Panc1 (cell line): ENCODE measurements at regions not wholly inside any gene's neighbourhood (a gene's known extent, or its start where the extent isn't known, plus 50 kb on each side); places are given as distances from the start of the nearest gene placed in this dataset.

ENCODE experiments used
- ATAC-seq: fragments of 200-7000 bp; cut with Tn5 transposase; 2 replicates; pipeline ENCODE4 v1.9.1; 2020; ENCODE audit warnings: mild to moderate bottlenecking, moderate library complexity
- BruUV-seq: library from RNA; stranded (reverse); fragments of 400-500 nt; replicated peaks from 2 replicates; lab custom pipeline; 2021; lab: Mats Ljungman, UMichigan
- CTCF ChIA-PET: fragments of 300-600 bp; sonication (Branson Sonifier 250); formaldehyde crosslinking; loops from one replicate; lab custom pipeline; 2022; ENCODE audit warnings: antibody characterized with exemption; lab: Charles Lee
- POLR2A ChIA-PET: fragments of 300-600 bp; sonication (Branson Sonifier 250); formaldehyde crosslinking; loops from one replicate; lab custom pipeline; 2022; ENCODE audit warnings: antibody characterized with exemption; lab: Charles Lee
- DNase-seq: peaks from one replicate; pipeline ENCODE4 v3.0.0-alpha.2; 2010; ENCODE audit warnings: low read depth, low spot score
- H3K27ac ChIP-seq: 2 replicates; pipeline ENCODE4 v1.5.1; 2011; ENCODE audit warnings: mild to moderate bottlenecking, low read length, inconsistent platforms
- H3K27me3 ChIP-seq: fragments of 200-500 bp; sonication (Bioruptor generic); 2 replicates; pipeline ENCODE4 v1.6.0; 2014; ENCODE audit warnings: low read length, inconsistent platforms; ENCODE audit not compliant: control insufficient read depth, insufficient read depth
- H3K36me3 ChIP-seq: fragments of 200-500 bp; sonication (Bioruptor generic); 2 replicates; pipeline ENCODE4 v1.5.1; 2014; ENCODE audit warnings: inconsistent platforms, mild to moderate bottlenecking, low read length, moderate library complexity; ENCODE audit not compliant: control insufficient read depth, insufficient read depth
- H3K4me1 ChIP-seq: 2 replicates; pipeline ENCODE4 v1.5.1; 2011; ENCODE audit warnings: inconsistent platforms, mild to moderate bottlenecking, low read length, moderate library complexity; ENCODE audit not compliant: control insufficient read depth, insufficient read depth
- H3K4me3 ChIP-seq, 2 experiments: 2 replicates each; pipeline ENCODE4 v1.5.1; 2011 to 2012; ENCODE audit warnings: low read depth in 2 of 2, low read length in 2 of 2, mild to moderate bottlenecking in 2 of 2, inconsistent platforms in 1 of 2, moderate library complexity in 1 of 2
- H3K9me3 ChIP-seq: fragments of 200-500 bp; sonication (Bioruptor generic); 2 replicates; pipeline ENCODE4 v1.5.1; 2014; ENCODE audit warnings: low read depth, mild to moderate bottlenecking, inconsistent platforms, low read length, moderate library complexity; ENCODE audit not compliant: control insufficient read depth, insufficient read depth
- POLR2AphosphoS5 ChIP-seq: IDR thresholded peaks from 2 replicates; pipeline ENCODE4 v1.6.1; 2012; ENCODE audit warnings: mild to moderate bottlenecking, low read depth, low read length, moderate library complexity
- SIN3A ChIP-seq: IDR thresholded peaks from 2 replicates; pipeline ENCODE4 v1.6.1; 2012; ENCODE audit warnings: low read depth, mild to moderate bottlenecking, low read length, moderate library complexity, borderline replicate concordance; ENCODE audit not compliant: insufficient read depth
- TCF7L2 ChIP-seq: IDR thresholded peaks from 2 replicates; pipeline ENCODE4 v1.6.1; 2011; ENCODE audit warnings: mild to moderate bottlenecking, low read depth, low read length, inconsistent platforms
- in situ Hi-C: cut with HindIII; loops from 2 replicates; pipeline ENCODE4 v1.10.0; 2016; ENCODE audit warnings: low sequenced_read_pairs, low pct_unique_long_range_greater_than_20kb
- intact Hi-C: fragments of 100-400 bp; cut with micrococcal nuclease; formaldehyde crosslinking; loops from one replicate; pipeline ENCODE4 v1.10.0; 2022; ENCODE audit not compliant: unreplicated experiment
- TF ChIP-seq, protein P1 (sequence below), 2 experiments: IDR thresholded peaks; 2 replicates each; pipeline ENCODE4 v1.6.1; 2011 to 2012; ENCODE audit warnings: low read depth in 2 of 2, control low read depth in 1 of 2, low read length in 1 of 2, mild to moderate bottlenecking in 1 of 2, moderate library complexity in 1 of 2; ENCODE audit not compliant: insufficient read depth in 1 of 2
- TF ChIP-seq, protein P2 (sequence below): fragments of 450-650 bp; IDR thresholded peaks from 2 replicates; pipeline ENCODE4 v1.5.1; 2017; ENCODE audit warnings: mild to moderate bottlenecking

DNA sequence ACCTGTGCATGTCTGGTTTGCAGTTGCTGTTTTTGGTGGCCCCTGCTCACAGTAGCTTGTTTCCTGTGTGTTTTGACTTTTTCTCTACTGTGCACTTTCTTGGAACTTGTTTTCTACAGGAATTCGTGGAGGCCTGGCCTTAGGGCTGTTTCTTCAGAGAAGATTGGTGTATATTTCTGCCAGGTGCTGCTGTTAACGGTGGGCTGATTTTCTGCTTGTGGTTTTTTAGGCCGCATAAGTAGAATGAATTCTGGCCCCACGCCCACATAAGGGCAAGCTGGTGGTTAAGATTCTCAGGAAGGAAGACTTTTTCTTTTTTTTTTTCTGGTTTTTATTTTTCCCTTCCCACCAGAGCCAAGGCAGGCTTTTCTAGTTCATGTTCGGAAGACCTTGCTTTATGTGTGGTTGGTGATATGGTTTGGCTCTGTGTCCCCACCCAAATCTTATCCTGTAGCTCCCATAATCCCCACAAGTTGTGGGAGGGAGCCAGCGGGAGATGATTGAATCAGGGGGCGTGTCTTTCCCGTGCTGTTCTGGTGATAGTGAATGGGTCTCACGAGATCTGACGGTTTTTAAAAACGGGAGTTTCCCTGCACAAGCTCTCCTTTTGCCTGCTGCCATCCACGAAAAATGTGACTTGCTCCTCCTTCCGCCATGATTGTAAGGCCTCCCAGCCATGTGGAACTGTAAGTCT is 71.5 kb upstream of the DISP3 start:
- DNase-seq (no peak), ATAC-seq (no peak)
- intact Hi-C loops, result no loop called here
- no peaks in the 10 kb centered on the region for H3K4me1 ChIP-seq
- H3K27me3 ChIP-seq, result peaks cover 4% of the 10 kb centered on the region; the same call in 1 of the 2 replicates
- TF ChIP-seq, protein P1, sequence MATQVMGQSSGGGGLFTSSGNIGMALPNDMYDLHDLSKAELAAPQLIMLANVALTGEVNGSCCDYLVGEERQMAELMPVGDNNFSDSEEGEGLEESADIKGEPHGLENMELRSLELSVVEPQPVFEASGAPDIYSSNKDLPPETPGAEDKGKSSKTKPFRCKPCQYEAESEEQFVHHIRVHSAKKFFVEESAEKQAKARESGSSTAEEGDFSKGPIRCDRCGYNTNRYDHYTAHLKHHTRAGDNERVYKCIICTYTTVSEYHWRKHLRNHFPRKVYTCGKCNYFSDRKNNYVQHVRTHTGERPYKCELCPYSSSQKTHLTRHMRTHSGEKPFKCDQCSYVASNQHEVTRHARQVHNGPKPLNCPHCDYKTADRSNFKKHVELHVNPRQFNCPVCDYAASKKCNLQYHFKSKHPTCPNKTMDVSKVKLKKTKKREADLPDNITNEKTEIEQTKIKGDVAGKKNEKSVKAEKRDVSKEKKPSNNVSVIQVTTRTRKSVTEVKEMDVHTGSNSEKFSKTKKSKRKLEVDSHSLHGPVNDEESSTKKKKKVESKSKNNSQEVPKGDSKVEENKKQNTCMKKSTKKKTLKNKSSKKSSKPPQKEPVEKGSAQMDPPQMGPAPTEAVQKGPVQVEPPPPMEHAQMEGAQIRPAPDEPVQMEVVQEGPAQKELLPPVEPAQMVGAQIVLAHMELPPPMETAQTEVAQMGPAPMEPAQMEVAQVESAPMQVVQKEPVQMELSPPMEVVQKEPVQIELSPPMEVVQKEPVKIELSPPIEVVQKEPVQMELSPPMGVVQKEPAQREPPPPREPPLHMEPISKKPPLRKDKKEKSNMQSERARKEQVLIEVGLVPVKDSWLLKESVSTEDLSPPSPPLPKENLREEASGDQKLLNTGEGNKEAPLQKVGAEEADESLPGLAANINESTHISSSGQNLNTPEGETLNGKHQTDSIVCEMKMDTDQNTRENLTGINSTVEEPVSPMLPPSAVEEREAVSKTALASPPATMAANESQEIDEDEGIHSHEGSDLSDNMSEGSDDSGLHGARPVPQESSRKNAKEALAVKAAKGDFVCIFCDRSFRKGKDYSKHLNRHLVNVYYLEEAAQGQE (IDR thresholded peaks at IDR 0.05; ENCODE audit: insufficient read depth in 1 of 2, low read depth in 2 of 2, low read length in 1 of 2), result no peak
- TF ChIP-seq, protein P2, sequence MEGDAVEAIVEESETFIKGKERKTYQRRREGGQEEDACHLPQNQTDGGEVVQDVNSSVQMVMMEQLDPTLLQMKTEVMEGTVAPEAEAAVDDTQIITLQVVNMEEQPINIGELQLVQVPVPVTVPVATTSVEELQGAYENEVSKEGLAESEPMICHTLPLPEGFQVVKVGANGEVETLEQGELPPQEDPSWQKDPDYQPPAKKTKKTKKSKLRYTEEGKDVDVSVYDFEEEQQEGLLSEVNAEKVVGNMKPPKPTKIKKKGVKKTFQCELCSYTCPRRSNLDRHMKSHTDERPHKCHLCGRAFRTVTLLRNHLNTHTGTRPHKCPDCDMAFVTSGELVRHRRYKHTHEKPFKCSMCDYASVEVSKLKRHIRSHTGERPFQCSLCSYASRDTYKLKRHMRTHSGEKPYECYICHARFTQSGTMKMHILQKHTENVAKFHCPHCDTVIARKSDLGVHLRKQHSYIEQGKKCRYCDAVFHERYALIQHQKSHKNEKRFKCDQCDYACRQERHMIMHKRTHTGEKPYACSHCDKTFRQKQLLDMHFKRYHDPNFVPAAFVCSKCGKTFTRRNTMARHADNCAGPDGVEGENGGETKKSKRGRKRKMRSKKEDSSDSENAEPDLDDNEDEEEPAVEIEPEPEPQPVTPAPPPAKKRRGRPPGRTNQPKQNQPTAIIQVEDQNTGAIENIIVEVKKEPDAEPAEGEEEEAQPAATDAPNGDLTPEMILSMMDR, result no peak
- TF ChIP-seq SIN3A (no peak), TCF7L2 (no peak), POLR2AphosphoS5 (no peak)
- ChIA-PET POLR2A (interaction anchor here (0.7 kb wide), 1 partner anchor 20 kb away, joined by 4 read pairs; no protein-coding TSS in a partner anchor), CTCF (no interaction called here)
- no peaks in the 10 kb centered on the region for H3K9me3 ChIP-seq
- H3K36me3 ChIP-seq, result no peaks in the 10 kb centered on the region
- no TSS peak for BruUV-seq
- no peak overlapping the region for H3K4me3 ChIP-seq
- in situ Hi-C loops, result no loop called here
- H3K27ac ChIP-seq, result no peak overlapping the region

DNA sequence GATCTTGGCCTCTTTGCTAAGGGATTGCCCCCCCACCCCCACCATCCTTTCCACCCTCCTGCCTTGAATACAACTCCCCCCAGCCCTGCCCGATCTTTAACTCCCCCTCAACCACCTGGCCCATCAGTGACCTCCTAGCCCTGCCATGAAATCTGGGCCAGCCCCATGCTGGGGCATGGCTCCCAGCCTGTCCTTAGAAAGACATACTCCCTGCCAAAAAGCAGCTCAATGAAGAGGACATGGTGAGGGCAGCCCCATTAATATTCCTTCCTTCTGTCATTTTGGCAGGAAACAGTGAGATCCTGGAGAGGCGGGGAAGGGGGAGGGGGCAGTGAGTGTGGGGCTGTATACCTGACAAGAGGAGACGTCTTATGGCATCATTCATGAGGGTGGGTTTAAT is 66.8 kb upstream of the DISP3 start:
- BruUV-seq, result no TSS peak
- intact Hi-C loops, result no loop called here
- DNase-seq (no peak), ATAC-seq (no peak)
- Histone ChIP-seq H3K4me3 (no peak overlapping the region), H3K4me1 (no peaks in the 10 kb centered on the region), H3K9me3 (no peaks in the 10 kb centered on the region), H3K27me3 (no peaks in the 10 kb centered on the region), H3K36me3 (no peaks in the 10 kb centered on the region), H3K27ac (no peak overlapping the region)
- POLR2A ChIA-PET, result no interaction called here
- CTCF ChIA-PET, result no interaction called here
- TF ChIP-seq, protein P2, result no peak
- TF ChIP-seq SIN3A, result no peak
- no peak for TF ChIP-seq TCF7L2
- TF ChIP-seq POLR2AphosphoS5, result no peak
- TF ChIP-seq, protein P1 (IDR thresholded peaks at IDR 0.05; ENCODE audit: insufficient read depth in 1 of 2, low read depth in 2 of 2, low read length in 1 of 2), result no peak
- in situ Hi-C loops, result no loop called here
